HCT116 (cell line): ENCODE measurements at regions not wholly inside any gene's neighbourhood (a gene's known extent, or its start where the extent isn't known, plus 50 kb on each side); places are given as distances from the start of the nearest gene placed in this dataset.

ENCODE experiments used
- ATAC-seq: fragments of 200-7000 bp; cut with Tn5 transposase; 2 replicates; pipeline ENCODE4 v1.9.1; 2020; ENCODE audit warnings: mild to moderate bottlenecking, moderate library complexity
- BruUV-seq: library from RNA; stranded (reverse); fragments of 400-500 nt; replicated peaks from 2 replicates; lab custom pipeline; 2021; lab: Mats Ljungman, UMichigan
- CTCF ChIA-PET: fragments of 300-600 bp; sonication (Branson Sonifier 250); formaldehyde crosslinking; loops from one replicate; lab custom pipeline; 2021; ENCODE audit warnings: antibody characterized with exemption; lab: Charles Lee
- POLR2A ChIA-PET: fragments of 300-600, 350-600 bp; sonication (Branson Sonifier 250); formaldehyde crosslinking; loops from one replicate; lab custom pipeline; 2021; ENCODE audit warnings: antibody characterized with exemption; lab: Charles Lee
- RAD21 ChIA-PET, 2 experiments: fragments of 300-600 bp; sonication (Branson Sonifier 250); formaldehyde crosslinking; loops; one replicate each; lab custom pipeline; 2023; ENCODE audit warnings: low total read pairs in 2 of 2; ENCODE audit not compliant: uncharacterized antibody in 2 of 2, unreplicated experiment in 2 of 2, low non-redundant PET in 1 of 2; lab: Charles Lee
- DNase-seq: peaks from one replicate; pipeline ENCODE4 v3.0.0-alpha.2; 2010; ENCODE audit warnings: low read depth, low spot score
- H2AFZ ChIP-seq: fragments of 200-600 bp; shearing (Covaris generic), sonication (generic); 2 replicates; pipeline ENCODE4 v1.6.1; 2017; ENCODE audit warnings: low read depth, mixed run types, mixed read lengths, antibody characterized with exemption, low read length; ENCODE audit not compliant: poor library complexity, severe bottlenecking
- H3K27ac ChIP-seq: 2 replicates; pipeline ENCODE4 v1.5.1; 2012; ENCODE audit warnings: low read depth, low read length
- H3K27me3 ChIP-seq: fragments of 200-600 bp; sonication (generic); 2 replicates; pipeline ENCODE4 v1.6.1; 2016; ENCODE audit warnings: mixed run types, low read length, mixed read lengths; ENCODE audit not compliant: insufficient read depth
- H3K36me3 ChIP-seq, 2 experiments: fragments of 200-500 bp in 1 of 2; fragments of 200-600 bp in 1 of 2; sonication (Bioruptor generic) in 1 of 2; sonication (generic) in 1 of 2; 2 replicates each; pipeline versions ENCODE4 v1.5.1 to v1.6.1; 2014 to 2016; ENCODE audit warnings: low read length in 2 of 2, inconsistent platforms in 1 of 2, mixed read lengths in 1 of 2, mixed run types in 1 of 2; ENCODE audit not compliant: insufficient read depth in 2 of 2, control insufficient read depth in 1 of 2
- H3K4me1 ChIP-seq, 2 experiments: fragments of 200-600 bp in 1 of 2; sonication (generic) in 1 of 2; 2 replicates each; pipeline versions ENCODE4 v1.5.1 to v1.6.1; 2012 to 2017; ENCODE audit warnings: low read length in 2 of 2, inconsistent platforms in 1 of 2, mild to moderate bottlenecking in 1 of 2, mixed read lengths in 1 of 2, mixed run types in 1 of 2, moderate library complexity in 1 of 2; ENCODE audit not compliant: insufficient read depth in 2 of 2, control insufficient read depth in 1 of 2
- H3K4me2 ChIP-seq: fragments of 200-600 bp; sonication (generic); 2 replicates; pipeline ENCODE4 v1.6.1; 2017; ENCODE audit warnings: mixed run types, low read length, mixed read lengths
- H3K4me3 ChIP-seq, 2 experiments: fragments of 200-600 bp in 1 of 2; sonication (generic) in 1 of 2; replicated peaks in 1 of 2; 2 replicates each; pipeline ENCODE4 v1.5.1; 2011 to 2016; ENCODE audit warnings: low read length in 2 of 2, control low read depth in 1 of 2, low read depth in 1 of 2, mild to moderate bottlenecking in 1 of 2, mixed read lengths in 1 of 2, mixed run types in 1 of 2
- H3K79me2 ChIP-seq: fragments of 200-600 bp; sonication (generic); 2 replicates; pipeline ENCODE4 v1.6.1; 2017; ENCODE audit warnings: mild to moderate bottlenecking, mixed run types, low read length, moderate library complexity, mixed read lengths; ENCODE audit not compliant: insufficient read depth
- H3K9ac ChIP-seq: fragments of 200-600 bp; sonication (generic); 2 replicates; pipeline ENCODE4 v1.6.1; 2016; ENCODE audit warnings: low read length, mixed read lengths
- H3K9me2 ChIP-seq: fragments of 200-600 bp; sonication (generic), shearing (Covaris generic); 2 replicates; pipeline ENCODE4 v1.6.1; 2017; ENCODE audit warnings: mixed run types, mild to moderate bottlenecking, moderate library complexity; ENCODE audit not compliant: insufficient read depth
- H3K9me3 ChIP-seq, 2 experiments: fragments of 200-500 bp in 1 of 2; fragments of 200-600 bp in 1 of 2; sonication (Bioruptor generic) in 1 of 2; sonication (generic) in 1 of 2; 2 replicates each; pipeline ENCODE4 v1.6.1; 2014 to 2017; ENCODE audit warnings: low read length in 2 of 2, mixed read lengths in 2 of 2, inconsistent platforms in 1 of 2, low read depth in 1 of 2, mild to moderate bottlenecking in 1 of 2, mixed run types in 1 of 2, moderate library complexity in 1 of 2; ENCODE audit not compliant: control insufficient read depth in 1 of 2, insufficient read depth in 1 of 2
- H4K20me1 ChIP-seq: fragments of 200-600 bp; sonication (generic), shearing (Covaris generic); 2 replicates; pipeline ENCODE4 v1.6.1; 2017; ENCODE audit warnings: mixed run types, mild to moderate bottlenecking, moderate library complexity; ENCODE audit not compliant: insufficient read depth
- ATF3 ChIP-seq: IDR thresholded peaks from 2 replicates; pipeline ENCODE4 v1.6.1; 2012
- CBX3 ChIP-seq: IDR thresholded peaks from 2 replicates; pipeline ENCODE4 v1.6.1; 2012; ENCODE audit warnings: low read depth
- CEBPB ChIP-seq: IDR thresholded peaks from 2 replicates; pipeline ENCODE4 v1.6.1; 2012; ENCODE audit warnings: low read depth
- CTCF ChIP-seq, 3 experiments: fragments of 200-600 bp in 1 of 3; sonication (generic) in 1 of 3; IDR thresholded peaks in 2 of 3; conservative IDR thresholded peaks in 1 of 3; 2 replicates each; pipeline ENCODE4 v1.5.1; 2012 to 2017; ENCODE audit warnings: low read depth in 2 of 3, low read length in 2 of 3, antibody characterized with exemption in 1 of 3, borderline replicate concordance in 1 of 3, control low read depth in 1 of 3, mild to moderate bottlenecking in 1 of 3, mixed read lengths in 1 of 3, mixed run types in 1 of 3, moderate library complexity in 1 of 3; ENCODE audit not compliant: insufficient read depth in 1 of 3
- EGR1 ChIP-seq: IDR thresholded peaks from 2 replicates; pipeline ENCODE4 v1.6.1; 2012; ENCODE audit warnings: low read depth
- ELF1 ChIP-seq: IDR thresholded peaks from 2 replicates; pipeline ENCODE4 v1.6.1; 2012; ENCODE audit warnings: low read depth, borderline replicate concordance
- EZH2 ChIP-seq: fragments of 200-600 bp; sonication (generic); IDR thresholded peaks from 2 replicates; pipeline ENCODE4 v1.6.1; 2017; ENCODE audit warnings: antibody characterized with exemption, mixed run types
- EZH2phosphoT487 ChIP-seq: fragments of 200-600 bp; IDR thresholded peaks from 2 replicates; pipeline ENCODE4 v1.6.1; 2018; ENCODE audit warnings: antibody characterized with exemption, borderline replicate concordance
- FOSL1 ChIP-seq: IDR thresholded peaks from 2 replicates; pipeline ENCODE4 v1.6.1; 2012; ENCODE audit warnings: low read depth
- JUND ChIP-seq: IDR thresholded peaks from 2 replicates; pipeline ENCODE4 v1.6.1; 2012
- POLR2A ChIP-seq: IDR thresholded peaks from 2 replicates; pipeline ENCODE4 v1.7.0; 2011; ENCODE audit warnings: borderline replicate concordance; ENCODE audit not compliant: insufficient read depth, insufficient read length; ENCODE audit errors: extremely low read depth
- POLR2AphosphoS5 ChIP-seq: IDR thresholded peaks from 2 replicates; pipeline ENCODE4 v1.6.1; 2011; ENCODE audit warnings: mild to moderate bottlenecking, low read depth, low read length, moderate library complexity
- RAD21 ChIP-seq: IDR thresholded peaks from 2 replicates; pipeline ENCODE4 v1.6.1; 2012; ENCODE audit warnings: low read depth, mild to moderate bottlenecking
- REST ChIP-seq: IDR thresholded peaks from 2 replicates; pipeline ENCODE4 v1.6.1; 2012; ENCODE audit warnings: low read depth
- SP1 ChIP-seq: IDR thresholded peaks from 2 replicates; pipeline ENCODE4 v1.6.1; 2012; ENCODE audit warnings: low read depth
- SRF ChIP-seq: IDR thresholded peaks from 2 replicates; pipeline ENCODE4 v1.6.1; 2012; ENCODE audit warnings: low read depth
- TCF7L2 ChIP-seq: IDR thresholded peaks from 2 replicates; pipeline ENCODE4 v1.7.0; 2011; ENCODE audit warnings: borderline replicate concordance, inconsistent platforms; ENCODE audit not compliant: insufficient read depth, insufficient read length; ENCODE audit errors: extremely low read depth
- ZBTB33 ChIP-seq: IDR thresholded peaks from 2 replicates; pipeline ENCODE4 v1.6.1; 2011; ENCODE audit warnings: mild to moderate bottlenecking, low read length, moderate library complexity; ENCODE audit not compliant: insufficient replicate concordance; ENCODE audit errors: extremely low read depth
- ZFX ChIP-seq: fragments of 450-650 bp; IDR thresholded peaks from 2 replicates; pipeline ENCODE4 v1.6.1; 2017
- ZNF274 ChIP-seq: fragments of 200-500 bp; sonication (Bioruptor generic); IDR thresholded peaks from 2 replicates; pipeline ENCODE4 v1.6.1; 2014; ENCODE audit warnings: mild to moderate bottlenecking, low read depth, low read length, inconsistent platforms
- intact Hi-C: fragments of 100-400 bp; cut with micrococcal nuclease; formaldehyde crosslinking; loops from 2 replicates; pipeline ENCODE4 v1.10.0; 2022

GRCh38 chr17:33623841-33624240 lies 330.7 kb upstream of the ASIC2 start:
- Histone ChIP-seq H3K9ac (no peak overlapping the region), H3K27ac (no peak overlapping the region), H3K9me2 (no peaks in the 10 kb centered on the region), H4K20me1 (no peaks in the 10 kb centered on the region), H3K36me3 (no peaks in the 10 kb centered on the region), H3K27me3 (no peaks in the 10 kb centered on the region), H2AFZ (no peak overlapping the region), H3K79me2 (no peaks in the 10 kb centered on the region), H3K4me3 (no peak overlapping the region), H3K4me1 (no peaks in the 10 kb centered on the region), H3K4me2 (no peak overlapping the region), H3K9me3 (peaks cover 0 to 10% of the 10 kb centered on the region in 2 experiments; a peak in 1 of 4 replicates)
- ATAC-seq (no peak), DNase-seq (no peak)
- ChIA-PET CTCF (no interaction called here), POLR2A (no interaction called here), RAD21 (no interaction called here)
- intact Hi-C loops, result no loop called here
- BruUV-seq, result no TSS peak
- no peak for TF ChIP-seq REST
- no peak for TF ChIP-seq ZBTB33
- TF ChIP-seq EZH2, result no peak
- no peak for TF ChIP-seq SRF
- no peak for TF ChIP-seq ELF1
- TF ChIP-seq RAD21, result no peak
- TF ChIP-seq CEBPB, result no peak
- TF ChIP-seq JUND, result no peak
- TF ChIP-seq POLR2AphosphoS5, result no peak
- TF ChIP-seq CTCF (IDR thresholded peaks at IDR 0.05 in 2 of 3, conservative IDR thresholded peaks at IDR 0.05 in 1 of 3; ENCODE audit: borderline replicate concordance in 1 of 3, insufficient read depth in 1 of 3, low read depth in 2 of 3, low read length in 2 of 3), result no peak
- no peak for TF ChIP-seq ZFX
- no peak for TF ChIP-seq POLR2A
- no peak for TF ChIP-seq TCF7L2
- no peak for TF ChIP-seq FOSL1
- no peak for TF ChIP-seq ZNF274
- no peak for TF ChIP-seq EGR1
- TF ChIP-seq CBX3, result no peak
- TF ChIP-seq EZH2phosphoT487, result no peak
- TF ChIP-seq SP1, result no peak
- no peak for TF ChIP-seq ATF3
